A549 (cell line): ENCODE measurements at regions not wholly inside any gene's neighbourhood (a gene's known extent, or its start where the extent isn't known, plus 50 kb on each side); places are given as distances from the start of the nearest gene placed in this dataset.
"Not testable (repeated sequence)": the region's sequence is repeated elsewhere in the genome, so short reads cannot be mapped to it uniquely, and the experiment has no call there.

ENCODE experiments used
- ATAC-seq, 2 experiments: fragments of 200-7000 bp in 1 of 2; fragments of >200 bp in 1 of 2; cut with Nextera tagmentation in 1 of 2; cut with Tn5 transposase in 1 of 2; 3 replicates each; pipeline versions ENCODE4 v1.8.0 to v1.9.1; 2018 to 2020; ENCODE audit warnings: mild to moderate bottlenecking in 1 of 2, moderate library complexity in 1 of 2
- CTCF ChIA-PET: fragments of 300-600 bp; sonication (Branson Sonifier 250); formaldehyde crosslinking; extraction: SDS; loops from one replicate; lab custom pipeline; 2021; ENCODE audit warnings: antibody characterized with exemption, inconsistent platforms; lab: Yijun Ruan, JAX
- POLR2A ChIA-PET: fragments of 350-600 bp; formaldehyde crosslinking; extraction: SDS; loops from one replicate; lab custom pipeline; 2021; ENCODE audit warnings: antibody characterized with exemption, inconsistent platforms; lab: Yijun Ruan, JAX
- DNase-seq, 2 experiments: peaks; one replicate each; pipeline versions ENCODE4 v3.0.0 to v3.0.0-alpha.2; 2011 to 2016; ENCODE audit warnings: low read depth in 1 of 2, low spot score in 1 of 2
- FAIRE-seq: peaks from 2 replicates; lab custom pipeline; 2011; peaks lifted over from hg19 to GRCh38; lab: Jason Lieb, UNC
- H3K27ac ChIP-seq, 2 experiments: fragments of >200 bp; sonication (Bioruptor Twin); formaldehyde crosslinking; 3 replicates each; pipeline ENCODE4 v1.5.1; 2016 to 2017
- H3K4me1 ChIP-seq: fragments of >200 bp; sonication (Bioruptor Twin); formaldehyde crosslinking; 3 replicates; pipeline ENCODE4 v1.6.1; 2016
- H3K4me2 ChIP-seq: fragments of >200 bp; sonication (Bioruptor Twin); formaldehyde crosslinking; 3 replicates; pipeline ENCODE4 v1.6.1; 2016
- H3K4me3 ChIP-seq: fragments of >200 bp; sonication (Bioruptor Twin); formaldehyde crosslinking; 3 replicates; pipeline ENCODE4 v1.5.1; 2016
- H3K9me3 ChIP-seq: fragments of >200 bp; sonication (Bioruptor Twin); formaldehyde crosslinking; 3 replicates; pipeline ENCODE4 v1.6.1; 2016
- ATOH8 ChIP-seq: fragments of 250-450 bp; sonication (Bioruptor Pico); IDR thresholded peaks from 2 replicates; pipeline ENCODE4 v1.5.0; 2020; ENCODE audit warnings: low read depth, mild to moderate bottlenecking, moderate library complexity
- CBX8 ChIP-seq: fragments of 200-600 bp; sonication (generic); IDR thresholded peaks from 2 replicates; pipeline ENCODE4 v1.6.1; 2016
- CEBPB ChIP-seq, 2 experiments: fragments of >200 bp in 1 of 2; sonication (Bioruptor Twin) in 1 of 2; formaldehyde crosslinking in 1 of 2; IDR thresholded peaks; 2 replicates each; pipeline ENCODE4 v1.6.1; 2012 to 2016
- CTCF ChIP-seq: fragments of >200 bp; sonication (Bioruptor Twin); formaldehyde crosslinking; IDR thresholded peaks from 3 replicates; pipeline ENCODE4 v1.5.1; 2016
- EHMT2 ChIP-seq: fragments of 200-600 bp; sonication (generic); IDR thresholded peaks from 2 replicates; pipeline ENCODE4 v1.6.1; 2016; ENCODE audit warnings: antibody characterized with exemption, low read depth, mild to moderate bottlenecking, moderate library complexity
- ESRRA ChIP-seq: fragments of 150-350 bp; IDR thresholded peaks from 2 replicates; pipeline ENCODE4 v1.6.1; 2014; ENCODE audit warnings: mild to moderate bottlenecking, low read length, borderline replicate concordance
- FOSB ChIP-seq: fragments of 250-450 bp; sonication (Bioruptor Pico); IDR thresholded peaks from 2 replicates; pipeline ENCODE4 v1.5.0; 2020; ENCODE audit warnings: mild to moderate bottlenecking, moderate library complexity
- FOXS1 ChIP-seq: fragments of 250-450 bp; sonication (Bioruptor Pico); IDR thresholded peaks from 2 replicates; pipeline ENCODE4 v1.5.0; 2020; ENCODE audit warnings: mild to moderate bottlenecking, moderate library complexity
- GATA3 ChIP-seq: IDR thresholded peaks from 2 replicates; pipeline ENCODE4 v1.6.1; 2012; ENCODE audit warnings: borderline replicate concordance
- HES2 ChIP-seq: fragments of >200 bp; sonication (Bioruptor Twin); formaldehyde crosslinking; IDR thresholded peaks from 2 replicates; pipeline ENCODE4 v1.6.1; 2016
- HEYL ChIP-seq: fragments of 250-450 bp; sonication (Bioruptor Pico); IDR thresholded peaks from 2 replicates; pipeline ENCODE4 v1.8.0; 2021; ENCODE audit warnings: mild to moderate bottlenecking, moderate library complexity
- HOXB13 ChIP-seq: fragments of 250-450 bp; sonication (Bioruptor Pico); IDR thresholded peaks from 2 replicates; pipeline ENCODE4 v1.5.0; 2020; ENCODE audit warnings: low read depth, mild to moderate bottlenecking, moderate library complexity
- JUN ChIP-seq, 2 experiments: fragments of >200 bp; sonication (Bioruptor Twin); formaldehyde crosslinking; IDR thresholded peaks; 2 replicates in 1 of 2; 3 replicates in 1 of 2; pipeline ENCODE4 v1.6.1; 2016 to 2017
- JUNB ChIP-seq: fragments of >200 bp; sonication (Bioruptor Twin); formaldehyde crosslinking; IDR thresholded peaks from 2 replicates; pipeline ENCODE4 v1.6.1; 2016
- MAFK ChIP-seq: fragments of 450-650 bp; IDR thresholded peaks from 2 replicates; pipeline ENCODE4 v1.6.1; 2014; ENCODE audit not compliant: partially characterized antibody
- MAZ ChIP-seq: fragments of 150-350 bp; IDR thresholded peaks from 2 replicates; pipeline ENCODE4 v1.6.1; 2014; ENCODE audit warnings: antibody characterized with exemption, low read depth, low read length, borderline replicate concordance
- NFE2L2 ChIP-seq: fragments of 150-350 bp; conservative IDR thresholded peaks from 2 replicates; pipeline ENCODE4 v1.6.1; 2014; ENCODE audit warnings: low read length
- NPAS2 ChIP-seq: fragments of 250-450 bp; sonication (Bioruptor Pico); IDR thresholded peaks from 2 replicates; pipeline ENCODE4 v1.8.0; 2022; ENCODE audit warnings: mild to moderate bottlenecking, moderate library complexity, borderline replicate concordance
- RARB ChIP-seq: fragments of 250-450 bp; sonication (Bioruptor Pico); IDR thresholded peaks from 2 replicates; pipeline ENCODE4 v1.8.0; 2021; ENCODE audit warnings: mild to moderate bottlenecking, moderate library complexity
- RNF2 ChIP-seq: fragments of 200-600 bp; sonication (generic); IDR thresholded peaks from 2 replicates; pipeline ENCODE4 v1.6.1; 2016; ENCODE audit warnings: low read depth, mild to moderate bottlenecking, antibody characterized with exemption, moderate library complexity, borderline replicate concordance
- USF2 ChIP-seq: fragments of 450-650 bp; IDR thresholded peaks from 2 replicates; pipeline ENCODE4 v1.6.1; 2014; ENCODE audit warnings: antibody characterized with exemption
- ZNF302 ChIP-seq: fragments of 250-450 bp; sonication (Bioruptor Pico); IDR thresholded peaks from 2 replicates; pipeline ENCODE4 v1.9.0; 2021; ENCODE audit warnings: inconsistent platforms, mild to moderate bottlenecking, moderate library complexity
- WGBS: methylation state at CpG from one replicate; pipeline ENCODE4 v1.1.6; 2017; ENCODE audit errors: missing lambda C conversion rate; 5-methylcytosine and 5-hydroxymethylcytosine counted together
- TF ChIP-seq, protein P1 (sequence below): IDR thresholded peaks from 2 replicates; pipeline ENCODE4 v1.6.1; 2012; ENCODE audit warnings: low read depth, borderline replicate concordance
- TF ChIP-seq, protein P2 (sequence below): IDR thresholded peaks from 2 replicates; pipeline ENCODE4 v1.6.1; 2012
- TF ChIP-seq, protein P3 (sequence below): fragments of 150-350 bp; IDR thresholded peaks from 2 replicates; pipeline ENCODE4 v1.6.1; 2014; ENCODE audit warnings: low read depth, mild to moderate bottlenecking, low read length

GRCh38 chr2:129559101-129559500, 420.4 kb upstream of the RAB6C start:
- ChIA-PET CTCF (no interaction called here), POLR2A (no interaction called here)
- H3K27ac ChIP-seq: no peak overlapping the region
- FAIRE-seq: no peak
- 3% methylated on average over 8 of the region's 8 CpGs for WGBS
- no peak for DNase-seq
- no peak for ATAC-seq
- H3K9me3 ChIP-seq: no peaks in the 10 kb centered on the region
- H3K4me2 ChIP-seq: no peak overlapping the region
- H3K4me3 ChIP-seq: no peak overlapping the region
- TF ChIP-seq JUNB (no peak), HEYL (CRISPR knock-in tag) (no peak), GATA3 (no peak), CTCF (no peak), HES2 (no peak), CEBPB (IDR thresholded peaks at IDR 0.05) (no peak), JUN (IDR thresholded peaks at IDR 0.05) (no peak), RNF2 (no peak), FOSB (CRISPR knock-in tag) (no peak), EHMT2 (no peak), ZNF302 (CRISPR knock-in tag) (no peak), CBX8 (no peak), MAZ (no peak), FOXS1 (no peak), ESRRA (no peak), NFE2L2 (no peak), NPAS2 (CRISPR knock-in tag) (no peak)
- TF ChIP-seq, protein P1, sequence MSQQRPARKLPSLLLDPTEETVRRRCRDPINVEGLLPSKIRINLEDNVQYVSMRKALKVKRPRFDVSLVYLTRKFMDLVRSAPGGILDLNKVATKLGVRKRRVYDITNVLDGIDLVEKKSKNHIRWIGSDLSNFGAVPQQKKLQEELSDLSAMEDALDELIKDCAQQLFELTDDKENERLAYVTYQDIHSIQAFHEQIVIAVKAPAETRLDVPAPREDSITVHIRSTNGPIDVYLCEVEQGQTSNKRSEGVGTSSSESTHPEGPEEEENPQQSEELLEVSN: no peak
- TF ChIP-seq, protein P2, sequence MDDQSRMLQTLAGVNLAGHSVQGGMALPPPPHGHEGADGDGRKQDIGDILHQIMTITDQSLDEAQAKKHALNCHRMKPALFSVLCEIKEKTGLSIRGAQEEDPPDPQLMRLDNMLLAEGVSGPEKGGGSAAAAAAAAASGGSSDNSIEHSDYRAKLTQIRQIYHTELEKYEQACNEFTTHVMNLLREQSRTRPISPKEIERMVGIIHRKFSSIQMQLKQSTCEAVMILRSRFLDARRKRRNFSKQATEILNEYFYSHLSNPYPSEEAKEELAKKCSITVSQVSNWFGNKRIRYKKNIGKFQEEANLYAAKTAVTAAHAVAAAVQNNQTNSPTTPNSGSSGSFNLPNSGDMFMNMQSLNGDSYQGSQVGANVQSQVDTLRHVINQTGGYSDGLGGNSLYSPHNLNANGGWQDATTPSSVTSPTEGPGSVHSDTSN: no peak
- H3K4me1 ChIP-seq: no peaks in the 10 kb centered on the region

DNA sequence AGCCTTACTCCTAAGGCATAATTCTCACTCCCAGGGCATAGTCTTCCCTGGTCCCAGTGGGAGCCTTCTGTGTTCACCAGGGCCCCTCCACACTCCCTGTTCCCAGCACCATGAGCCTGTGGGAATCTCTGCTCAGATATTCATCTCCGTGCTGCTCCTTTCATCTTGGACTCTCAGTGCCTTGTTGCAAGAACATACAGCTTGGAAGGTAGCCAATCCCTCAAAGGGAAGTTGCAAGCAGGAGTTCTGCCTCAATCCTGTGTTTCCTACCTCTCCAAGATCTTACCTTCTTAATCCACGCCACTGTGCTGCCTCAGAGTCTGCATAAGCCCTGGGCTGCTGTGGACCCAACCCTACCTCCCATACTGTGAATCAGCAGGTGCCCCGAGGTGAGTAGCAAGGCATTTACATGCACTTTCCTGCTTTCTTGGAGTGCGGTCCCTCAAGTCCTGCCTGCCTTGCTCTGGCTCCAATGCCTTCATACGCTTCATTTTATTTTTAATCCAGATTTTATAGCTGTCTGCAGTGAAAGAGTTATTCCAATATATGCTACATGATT, 413.8 kb upstream of the RAB6C start:
- H3K27ac ChIP-seq: no peak overlapping the region
- TF ChIP-seq, protein P1: no peak
- no peak for TF ChIP-seq ATOH8 (CRISPR knock-in tag)
- TF ChIP-seq MAFK: no peak
- no peak for TF ChIP-seq JUN (IDR thresholded peaks at IDR 0.05)
- TF ChIP-seq HOXB13 (CRISPR knock-in tag): no peak
- TF ChIP-seq USF2: no peak
- no peak for TF ChIP-seq JUNB
- no peak for TF ChIP-seq RARB (CRISPR knock-in tag)
- TF ChIP-seq, protein P3, sequence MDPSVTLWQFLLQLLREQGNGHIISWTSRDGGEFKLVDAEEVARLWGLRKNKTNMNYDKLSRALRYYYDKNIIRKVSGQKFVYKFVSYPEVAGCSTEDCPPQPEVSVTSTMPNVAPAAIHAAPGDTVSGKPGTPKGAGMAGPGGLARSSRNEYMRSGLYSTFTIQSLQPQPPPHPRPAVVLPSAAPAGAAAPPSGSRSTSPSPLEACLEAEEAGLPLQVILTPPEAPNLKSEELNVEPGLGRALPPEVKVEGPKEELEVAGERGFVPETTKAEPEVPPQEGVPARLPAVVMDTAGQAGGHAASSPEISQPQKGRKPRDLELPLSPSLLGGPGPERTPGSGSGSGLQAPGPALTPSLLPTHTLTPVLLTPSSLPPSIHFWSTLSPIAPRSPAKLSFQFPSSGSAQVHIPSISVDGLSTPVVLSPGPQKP: no peak
- DNase-seq (no peak), ATAC-seq (no peak), FAIRE-seq (no peak)
- no peaks in the 10 kb centered on the region for H3K9me3 ChIP-seq
- H3K4me1 ChIP-seq: no peaks in the 10 kb centered on the region
- H3K4me3 ChIP-seq: no peak overlapping the region
- H3K4me2 ChIP-seq: no peak overlapping the region
- CTCF ChIA-PET: no interaction called here
- 0% methylated on average over 5 of the region's 5 CpGs for WGBS
- POLR2A ChIA-PET: no interaction called here

DNA sequence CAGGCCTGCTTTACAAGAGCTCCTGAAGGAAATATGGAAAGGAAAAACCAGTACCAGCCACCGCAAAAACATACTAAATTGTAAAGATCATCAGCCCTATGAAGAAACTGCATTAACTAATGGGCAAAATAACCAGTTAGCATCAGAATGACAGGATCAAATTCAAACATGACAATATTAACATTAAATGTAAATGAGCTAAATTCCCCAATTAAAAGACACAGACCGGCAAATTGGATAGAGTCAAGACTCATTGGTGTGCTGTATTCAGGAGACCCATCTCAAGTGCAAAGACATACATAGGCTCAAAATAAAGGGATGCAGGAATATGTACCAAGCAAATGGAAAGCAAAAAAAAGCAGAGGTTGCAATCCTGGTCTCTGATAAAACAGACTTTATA, 408.7 kb upstream of the RAB6C start:
- CTCF ChIA-PET, FAIRE-seq, H3K4me3 ChIP-seq, H3K9me3 ChIP-seq, H3K4me2 ChIP-seq, H3K4me1 ChIP-seq, H3K27ac ChIP-seq, ATAC-seq, POLR2A ChIA-PET, DNase-seq: not testable (repeated sequence)
- WGBS: 25% methylated on average over 2 of the region's 2 CpGs
